ENCODE measurements at regions not wholly inside any gene's neighbourhood (a gene's known extent, or its start where the extent isn't known, plus 50 kb on each side); places are given as distances from the start of the nearest gene placed in this dataset.

GRCh38 chr17:13283606-13284005 is 265.8 kb upstream of the ELAC2 start:
- no peak for TF ChIP-seq CTCF (IDR thresholded peaks at IDR 0.05; ENCODE audit: unreplicated experiment)

GRCh38 chr17:13281626-13282025 is 263.8 kb upstream of the ELAC2 start:
- no TSS peak for BruUV-seq (replicated peaks)
- H3K27me3 Mint-ChIP-seq (ENCODE audit: unreplicated experiment): no peaks in the 10 kb centered on the region
- no peak for DNase-seq
- H3K9me3 Mint-ChIP-seq (ENCODE audit: low read depth, unreplicated experiment): peaks cover 8% of the 10 kb centered on the region
- intact Hi-C loops (cut with micrococcal nuclease; ENCODE audit: unreplicated experiment): no loop called here
- H3K4me1 Mint-ChIP-seq (ENCODE audit: low read depth, unreplicated experiment): no peaks in the 10 kb centered on the region
- no peaks in the 10 kb centered on the region for H3K36me3 Mint-ChIP-seq (ENCODE audit: insufficient read depth, unreplicated experiment)
- H3K4me3 Mint-ChIP-seq (ENCODE audit: low read depth, unreplicated experiment): no peak overlapping the region
- CTCF ChIA-PET: no interaction called here
- no peak overlapping the region for H3K27ac Mint-ChIP-seq (ENCODE audit: unreplicated experiment)
- TF ChIP-seq CTCF (IDR thresholded peaks at IDR 0.05; ENCODE audit: unreplicated experiment): no peak

More at GRCh38 chr17:13283606-13284005, 265.8 kb upstream of the ELAC2 start:
- no TSS peak for BruUV-seq (replicated peaks)
- no peaks in the 10 kb centered on the region for H3K27me3 Mint-ChIP-seq (ENCODE audit: unreplicated experiment)
- DNase-seq: no peak
- peaks cover 4% of the 10 kb centered on the region for H3K9me3 Mint-ChIP-seq (ENCODE audit: low read depth, unreplicated experiment)
- no peaks in the 10 kb centered on the region for H3K4me1 Mint-ChIP-seq (ENCODE audit: low read depth, unreplicated experiment)
- H3K36me3 Mint-ChIP-seq (ENCODE audit: insufficient read depth, unreplicated experiment): no peaks in the 10 kb centered on the region
- H3K4me3 Mint-ChIP-seq (ENCODE audit: low read depth, unreplicated experiment): no peak overlapping the region
- intact Hi-C loops (cut with micrococcal nuclease; ENCODE audit: unreplicated experiment): no loop called here
- H3K27ac Mint-ChIP-seq (ENCODE audit: unreplicated experiment): no peak overlapping the region
- CTCF ChIA-PET: no interaction called here

- H3K36me3 Mint-ChIP-seq (ENCODE audit: insufficient read depth, unreplicated experiment): no peaks in the 10 kb centered on the region
- H3K9me3 Mint-ChIP-seq (ENCODE audit: low read depth, unreplicated experiment): peaks cover 19% of the 10 kb centered on the region
- no peaks in the 10 kb centered on the region for H3K4me1 Mint-ChIP-seq (ENCODE audit: low read depth, unreplicated experiment)
- CTCF ChIA-PET: no interaction called here
- BruUV-seq (replicated peaks): no TSS peak
- DNase-seq: no peak
- no peak for TF ChIP-seq CTCF (IDR thresholded peaks at IDR 0.05; ENCODE audit: unreplicated experiment)
- H3K27ac Mint-ChIP-seq (ENCODE audit: unreplicated experiment): no peak overlapping the region
- intact Hi-C loops (cut with micrococcal nuclease; ENCODE audit: unreplicated experiment): no loop called here
- H3K27me3 Mint-ChIP-seq (ENCODE audit: unreplicated experiment): no peaks in the 10 kb centered on the region
- H3K4me3 Mint-ChIP-seq (ENCODE audit: low read depth, unreplicated experiment): no peak overlapping the region
Observed at GRCh38 chr17:13273806-13274205, 256.0 kb upstream of the ELAC2 start.

- DNase-seq: no peak
- intact Hi-C loops (cut with micrococcal nuclease; ENCODE audit: unreplicated experiment): no loop called here
- Mint-ChIP-seq H3K36me3 (ENCODE audit: insufficient read depth, unreplicated experiment) (no peaks in the 10 kb centered on the region), H3K9me3 (ENCODE audit: low read depth, unreplicated experiment) (peaks cover 16% of the 10 kb centered on the region), H3K4me3 (ENCODE audit: low read depth, unreplicated experiment) (no peak overlapping the region), H3K27ac (ENCODE audit: unreplicated experiment) (no peak overlapping the region), H3K27me3 (ENCODE audit: unreplicated experiment) (no peaks in the 10 kb centered on the region), H3K4me1 (ENCODE audit: low read depth, unreplicated experiment) (no peaks in the 10 kb centered on the region)
- no TSS peak for BruUV-seq (replicated peaks)
- no peak for TF ChIP-seq CTCF (IDR thresholded peaks at IDR 0.05; ENCODE audit: unreplicated experiment)
- CTCF ChIA-PET: no interaction called here
Observed at GRCh38 chr17:13272296-13272695, 254.5 kb upstream of the ELAC2 start.

Data from Calu3 (cell line).